ENCODE measurements at regions not wholly inside any gene's neighbourhood (a gene's known extent, or its start where the extent isn't known, plus 50 kb on each side); places are given as distances from the start of the nearest gene placed in this dataset.
"Not testable (repeated sequence)": the region's sequence is repeated elsewhere in the genome, so short reads cannot be mapped to it uniquely, and the experiment has no call there.

- TF ChIP-seq CTCF, POLR2A (IDR thresholded peaks at IDR 0.05): not testable (repeated sequence)
Measured at GRCh38 chr22:11037314-11037713, 4490.7 kb upstream of the OR11H1 start.
